MM.1S (cell line): ENCODE measurements at regions not wholly inside any gene's neighbourhood (a gene's known extent, or its start where the extent isn't known, plus 50 kb on each side); places are given as distances from the start of the nearest gene placed in this dataset.

Experiments used
- DNase-seq: peaks from one replicate; pipeline ENCODE4 v3.0.0-alpha.2; 2015
- H2AFZ ChIP-seq: fragments of 300-600 bp; sonication (generic); 2 replicates; pipeline ENCODE4 v1.6.0; 2016; ENCODE audit warnings: antibody characterized with exemption, low read length
- H3F3A ChIP-seq: fragments of 300-600 bp; sonication (generic); 2 replicates; pipeline ENCODE4 v1.6.1; 2016; ENCODE audit warnings: mild to moderate bottlenecking, antibody characterized with exemption, low read length, moderate library complexity, mixed read lengths; ENCODE audit not compliant: insufficient read depth
- H3K27ac ChIP-seq: fragments of 300-600 bp; sonication (generic); 2 replicates; pipeline ENCODE4 v1.5.1; 2016; ENCODE audit warnings: mild to moderate bottlenecking, low read length
- H3K27me3 ChIP-seq: fragments of 300-600 bp; sonication (generic); replicated peaks from 2 replicates; pipeline ENCODE4 v1.6.0; 2016; ENCODE audit warnings: low read length; ENCODE audit not compliant: insufficient read depth
- H3K36me3 ChIP-seq: fragments of 300-600 bp; sonication (generic); replicated peaks from 2 replicates; pipeline ENCODE4 v1.6.1; 2016; ENCODE audit warnings: mild to moderate bottlenecking, low read length, mixed read lengths; ENCODE audit not compliant: insufficient read depth
- H3K4me1 ChIP-seq: fragments of 300-600 bp; sonication (generic); 2 replicates; pipeline ENCODE4 v1.6.1; 2016; ENCODE audit warnings: low read length, mixed read lengths
- H3K4me2 ChIP-seq: fragments of 300-600 bp; sonication (generic); 2 replicates; pipeline ENCODE4 v1.6.0; 2016; ENCODE audit warnings: low read depth, low read length
- H3K4me3 ChIP-seq: fragments of 300-600 bp; sonication (generic); 2 replicates; pipeline ENCODE4 v1.5.1; 2016; ENCODE audit warnings: low read length, mixed read lengths
- H3K79me2 ChIP-seq: fragments of 300-600 bp; sonication (generic); 2 replicates; pipeline ENCODE4 v1.6.1; 2016; ENCODE audit warnings: mixed run types, low read length, mixed read lengths
- H3K9ac ChIP-seq: fragments of 300-600 bp; sonication (generic); 2 replicates; pipeline ENCODE4 v1.6.1; 2016; ENCODE audit warnings: low read length, mixed read lengths
- H3K9me2 ChIP-seq: fragments of 300-600 bp; sonication (generic); replicated peaks from 2 replicates; pipeline ENCODE4 v1.6.1; 2016; ENCODE audit warnings: mild to moderate bottlenecking, low read length, mixed read lengths; ENCODE audit not compliant: insufficient read depth
- H3K9me3 ChIP-seq: fragments of 300-600 bp; sonication (generic); replicated peaks from 2 replicates; pipeline ENCODE4 v1.6.1; 2016; ENCODE audit warnings: mild to moderate bottlenecking, low read length, mixed read lengths; ENCODE audit not compliant: insufficient read depth
- H4K20me1 ChIP-seq: fragments of 300-600 bp; sonication (generic); 2 replicates; pipeline ENCODE4 v1.6.1; 2016; ENCODE audit warnings: mild to moderate bottlenecking, low read length, moderate library complexity, mixed read lengths; ENCODE audit not compliant: insufficient read depth
- CTCF ChIP-seq: fragments of 300-600 bp; sonication (generic); IDR thresholded peaks from 2 replicates; pipeline ENCODE4 v1.5.1; 2016; ENCODE audit warnings: antibody characterized with exemption, low read length, mixed read lengths
- EZH2 ChIP-seq: fragments of 300-600 bp; sonication (generic); optimal IDR thresholded peaks from 2 replicates; pipeline ENCODE3; 2017; ENCODE audit warnings: low read depth, mild to moderate bottlenecking, antibody characterized with exemption, low read length, mixed read lengths
- EZH2phosphoT487 ChIP-seq: fragments of 300-600 bp; sonication (generic); IDR thresholded peaks from 2 replicates; pipeline ENCODE4 v1.6.1; 2018; ENCODE audit warnings: antibody characterized with exemption, low read length

- Histone ChIP-seq H4K20me1 (no peaks in the 10 kb centered on the region), H3K4me3 (no peak overlapping the region), H2AFZ (no peak overlapping the region), H3K27ac (no peak overlapping the region), H3K4me1 (no peaks in the 10 kb centered on the region), H3K9me3 (no peaks in the 10 kb centered on the region), H3F3A (no peaks in the 10 kb centered on the region), H3K27me3 (no peaks in the 10 kb centered on the region), H3K4me2 (no peak overlapping the region), H3K9ac (no peak overlapping the region), H3K9me2 (no peaks in the 10 kb centered on the region), H3K36me3 (no peaks in the 10 kb centered on the region), H3K79me2 (no peaks in the 10 kb centered on the region)
- TF ChIP-seq EZH2, result no peak
- TF ChIP-seq EZH2phosphoT487, result no peak
- TF ChIP-seq CTCF, result no peak
- DNase-seq, result no peak
These were observed 60.7 kb upstream of the ATP5PO start for GRCh38 chr21:33976082-33977016.

- no peak overlapping the region for H3K4me3 ChIP-seq
- no peak overlapping the region for H2AFZ ChIP-seq
- no peak for TF ChIP-seq EZH2phosphoT487
- no peak for TF ChIP-seq EZH2
- TF ChIP-seq CTCF, result no peak
These were observed 60.0 kb upstream of the ATP5PO start for GRCh38 chr21:33975548-33976081.

GRCh38 chr21:33974513-33975468 is 59.2 kb upstream of the ATP5PO start:
- H2AFZ ChIP-seq, result no peak overlapping the region
- H3K9me3 ChIP-seq, result no peaks in the 10 kb centered on the region
- H3K9ac ChIP-seq, result no peak overlapping the region
- H4K20me1 ChIP-seq, result no peaks in the 10 kb centered on the region
- H3K4me3 ChIP-seq, result no peak overlapping the region
- no peaks in the 10 kb centered on the region for H3K27me3 ChIP-seq
- no peaks in the 10 kb centered on the region for H3K4me1 ChIP-seq
- no peaks in the 10 kb centered on the region for H3K36me3 ChIP-seq
- no peak for DNase-seq
- H3F3A ChIP-seq, result no peaks in the 10 kb centered on the region
- no peak overlapping the region for H3K27ac ChIP-seq
- H3K79me2 ChIP-seq, result no peaks in the 10 kb centered on the region
- no peak for TF ChIP-seq EZH2
- TF ChIP-seq EZH2phosphoT487, result no peak
- no peak for TF ChIP-seq CTCF
- no peak overlapping the region for H3K4me2 ChIP-seq
- H3K9me2 ChIP-seq, result no peaks in the 10 kb centered on the region

More at GRCh38 chr21:33975548-33976081, 60.0 kb upstream of the ATP5PO start:
- H3K27me3 ChIP-seq, result no peaks in the 10 kb centered on the region
- no peak overlapping the region for H3K27ac ChIP-seq
- no peak overlapping the region for H3K4me2 ChIP-seq
- H4K20me1 ChIP-seq, result no peaks in the 10 kb centered on the region
- no peaks in the 10 kb centered on the region for H3F3A ChIP-seq
- H3K9me3 ChIP-seq, result no peaks in the 10 kb centered on the region
- no peaks in the 10 kb centered on the region for H3K9me2 ChIP-seq
- no peak overlapping the region for H3K9ac ChIP-seq
- H3K4me1 ChIP-seq, result no peaks in the 10 kb centered on the region
- H3K79me2 ChIP-seq, result no peaks in the 10 kb centered on the region
- H3K36me3 ChIP-seq, result no peaks in the 10 kb centered on the region
- DNase-seq, result no peak
